HG02571 (cell line): ENCODE measurements at regions not wholly inside any gene's neighbourhood (a gene's known extent, or its start where the extent isn't known, plus 50 kb on each side); places are given as distances from the start of the nearest gene placed in this dataset.
"Not testable (repeated sequence)": the region's sequence is repeated elsewhere in the genome, so short reads cannot be mapped to it uniquely, and the experiment has no call there.

Experiments
- ATAC-seq: cut with Tn5 transposase; IDR thresholded peaks from one replicate; pipeline ENCODE4 v1.9.1; 2021; ENCODE audit warnings: mild to moderate bottlenecking, moderate library complexity; ENCODE audit not compliant: unreplicated experiment

DNA sequence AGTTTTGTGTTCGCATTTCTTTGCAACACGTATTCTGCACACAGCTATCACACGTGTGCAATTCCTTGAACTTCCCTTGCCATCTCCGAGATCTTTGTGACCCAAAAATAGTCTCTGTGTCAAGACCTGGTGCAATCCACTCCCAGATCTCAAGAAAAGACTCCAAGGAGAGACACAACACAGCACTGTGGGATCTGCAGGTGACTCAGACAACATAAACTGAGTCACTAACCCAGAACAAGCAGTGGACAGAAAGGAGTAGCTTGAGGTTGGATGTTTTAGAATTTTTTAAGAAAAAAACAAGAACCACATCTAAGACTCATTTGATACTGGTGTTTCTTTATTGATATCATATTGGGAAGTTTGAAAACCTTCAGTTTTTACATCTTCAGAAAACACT lies 396.9 kb downstream of the AGTPBP1 start:
- no peak for ATAC-seq

DNA sequence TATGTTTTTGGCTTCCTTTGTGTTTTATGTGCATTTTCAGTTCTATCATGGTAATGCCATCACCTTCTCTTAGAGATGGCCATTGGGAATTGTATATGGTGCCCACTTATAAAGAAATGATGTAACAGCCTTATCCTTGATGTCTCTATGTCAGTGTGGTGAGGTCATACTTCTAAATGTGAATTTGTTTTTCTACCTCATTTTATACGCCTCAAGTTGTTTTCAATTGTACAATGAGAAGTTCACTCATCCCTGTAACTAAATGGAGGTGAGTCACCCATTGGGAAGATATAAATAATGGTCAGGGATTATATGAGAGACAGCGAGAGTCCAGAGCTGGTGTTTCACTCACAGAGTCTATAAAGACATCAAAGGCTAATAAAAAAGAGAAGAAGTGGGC lies 402.4 kb downstream of the AGTPBP1 start:
- no peak for ATAC-seq

DNA sequence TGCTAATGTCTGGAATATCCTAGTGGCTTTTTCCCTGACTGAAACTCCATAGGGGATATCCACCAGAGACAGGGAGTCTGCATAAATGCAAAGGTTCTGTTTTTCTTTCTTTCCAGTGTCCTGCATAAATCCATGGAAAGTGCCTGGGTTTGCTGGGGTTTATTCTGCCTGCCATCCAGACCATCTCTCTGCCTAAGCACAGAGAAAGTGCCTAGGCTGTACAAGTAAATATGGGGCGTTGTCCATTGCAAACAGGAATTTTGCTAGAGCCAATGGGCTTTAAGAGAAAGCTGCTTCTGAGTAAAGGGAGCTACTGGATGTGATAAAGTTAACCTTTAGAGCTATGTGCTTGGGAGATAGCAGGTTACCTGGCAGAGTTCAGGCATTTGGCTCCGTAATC lies 407.5 kb downstream of the AGTPBP1 start:
- ATAC-seq = no peak

DNA sequence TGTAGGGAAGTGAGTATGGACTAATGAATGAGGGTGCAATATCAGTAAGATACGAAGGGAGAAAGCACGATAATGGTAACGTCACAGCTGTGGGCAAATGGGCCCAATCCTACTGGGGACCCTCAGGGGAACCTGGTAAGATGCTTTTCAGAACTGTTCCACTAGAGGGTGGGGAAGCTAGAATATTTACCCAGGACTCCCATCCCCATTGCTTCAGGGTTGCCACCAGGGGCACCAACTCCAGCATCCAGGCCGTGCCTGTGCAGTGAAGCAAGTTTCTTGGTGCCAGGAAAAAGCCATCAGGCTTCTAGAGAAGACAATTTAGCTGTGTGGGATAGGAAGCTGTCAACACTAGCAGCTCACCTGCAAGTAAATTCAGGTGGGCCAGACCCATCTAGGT lies 409.3 kb downstream of the AGTPBP1 start:
- no peak for ATAC-seq

DNA sequence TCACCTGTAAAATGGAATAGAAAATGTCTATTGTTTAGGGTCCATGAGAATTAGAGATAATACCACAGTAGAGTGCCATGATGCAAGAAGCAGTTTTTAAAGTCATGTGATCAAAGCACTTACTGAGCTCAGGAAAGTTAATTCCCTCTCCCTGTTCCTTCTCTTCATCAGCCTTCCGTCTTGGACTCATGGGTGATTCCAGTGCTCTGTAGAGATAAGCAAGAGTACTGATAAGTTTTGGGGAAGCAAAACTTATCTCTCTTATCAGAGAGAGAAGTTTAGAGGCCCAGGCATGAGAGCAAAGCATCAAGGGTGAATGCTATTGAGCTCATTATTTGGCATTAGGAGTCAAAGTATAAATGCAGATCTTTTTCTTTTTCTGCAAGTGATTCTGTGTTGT lies 410.1 kb downstream of the AGTPBP1 start:
- ATAC-seq = no peak

DNA sequence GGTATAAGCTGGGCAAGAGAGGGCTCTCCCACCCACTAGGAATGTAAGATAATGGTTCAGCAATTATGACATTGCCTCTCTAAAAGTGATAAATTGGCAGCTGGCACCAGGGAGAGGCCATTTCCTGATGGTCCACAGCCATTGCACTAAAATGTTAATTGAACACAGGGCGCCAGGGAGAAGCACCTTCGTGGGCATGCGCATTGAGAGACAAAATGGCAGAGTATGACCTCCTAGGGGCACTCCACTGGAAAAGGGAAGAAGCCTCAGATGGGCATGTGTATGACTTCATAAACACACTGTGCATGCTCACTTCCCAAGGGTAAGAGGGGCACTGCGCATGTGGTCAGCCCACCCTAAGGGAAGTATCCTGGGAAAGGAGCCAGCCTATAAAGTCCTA lies 419.2 kb downstream of the AGTPBP1 start:
- ATAC-seq = no peak

DNA sequence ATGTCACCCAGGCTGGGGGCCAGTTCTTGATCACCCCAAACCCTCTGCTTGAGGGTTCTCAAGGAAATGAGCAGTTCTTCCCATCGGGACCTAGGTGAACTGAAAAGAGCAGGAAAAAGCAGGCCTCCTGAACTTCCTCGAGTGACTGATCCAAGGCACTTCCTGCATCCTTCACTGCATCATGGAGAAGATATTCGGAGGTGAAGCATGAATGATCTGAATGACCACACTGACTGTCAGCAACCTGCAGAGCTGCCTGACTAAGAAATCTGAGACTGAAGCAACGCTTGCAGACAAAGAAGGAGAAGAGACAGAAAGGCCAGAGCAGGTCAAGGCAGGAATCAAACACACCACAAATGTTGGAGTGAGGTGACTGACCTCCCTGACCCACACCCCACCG lies 420.2 kb downstream of the AGTPBP1 start:
- no peak for ATAC-seq

DNA sequence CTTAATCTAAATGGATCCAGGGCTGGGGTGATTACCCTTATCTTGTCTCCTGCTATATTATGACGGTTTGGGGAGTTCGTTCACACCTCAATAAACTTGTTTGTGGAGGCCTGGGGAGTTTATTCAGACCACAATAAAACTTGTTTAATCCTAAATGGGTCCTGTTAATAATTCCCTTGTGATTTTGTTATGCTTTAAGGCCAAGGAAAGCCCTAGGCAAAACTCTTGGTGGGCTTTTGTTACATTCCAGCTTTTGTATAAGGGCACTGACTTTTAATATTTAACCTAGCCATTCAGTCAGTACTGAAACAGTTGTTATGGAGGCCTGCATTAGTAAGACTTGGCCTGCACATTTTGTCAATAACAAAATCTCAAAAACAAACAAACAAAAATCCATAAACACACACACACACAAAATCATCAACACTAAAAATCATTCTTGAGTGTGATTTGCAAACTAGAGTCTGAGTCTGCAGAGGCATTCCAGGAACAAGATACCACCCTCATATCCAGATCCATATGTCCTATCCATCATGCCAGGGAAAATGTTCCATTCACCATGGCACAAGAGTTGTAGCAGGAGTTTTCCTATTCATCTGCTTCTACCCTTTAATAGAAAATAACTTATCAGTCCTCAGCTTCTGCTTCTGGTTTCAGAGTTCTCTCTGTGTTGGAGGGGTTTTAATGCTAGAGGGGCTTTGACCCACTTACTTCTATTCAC lies 421.7 kb downstream of the AGTPBP1 start:
- ATAC-seq = no peak

DNA sequence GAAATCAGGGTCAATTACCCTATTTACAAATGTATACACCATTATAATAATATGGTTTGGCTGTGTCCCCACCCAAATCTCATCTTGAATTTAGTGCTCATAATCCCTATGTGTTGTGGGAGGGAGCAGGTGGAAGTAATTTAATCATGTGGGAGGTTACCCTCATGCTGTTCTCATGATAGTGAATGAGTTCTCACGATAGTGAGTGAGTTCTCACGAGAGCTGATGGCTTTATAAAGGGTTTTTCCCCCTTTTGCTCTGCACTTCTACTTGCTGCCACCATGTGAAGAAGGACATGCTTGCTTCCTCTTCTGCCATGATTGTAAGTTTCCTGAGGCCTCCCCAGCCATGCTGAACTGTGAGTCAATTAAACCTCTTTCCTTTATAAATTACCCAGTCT lies 426.2 kb downstream of the AGTPBP1 start:
- not testable (repeated sequence) for ATAC-seq

DNA sequence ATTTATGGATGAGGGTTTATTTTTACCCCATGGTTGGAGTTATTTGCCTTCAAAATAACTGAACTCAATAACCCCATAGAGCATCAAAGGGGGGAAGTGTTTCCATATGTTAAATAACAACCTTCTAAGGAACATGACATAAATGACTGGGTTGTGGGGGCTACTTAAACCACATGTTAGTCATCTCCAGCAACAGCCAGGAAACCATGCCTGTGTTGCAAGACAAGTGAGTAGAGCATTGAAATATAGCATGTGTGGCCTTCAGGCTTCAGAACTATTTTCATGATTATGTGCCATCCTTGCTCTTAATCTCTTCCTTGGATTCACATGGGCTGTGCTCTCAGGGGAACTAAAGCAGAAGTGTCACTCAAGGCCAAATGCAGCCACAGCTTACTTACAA lies 431.2 kb downstream of the AGTPBP1 start:
- no peak for ATAC-seq

DNA sequence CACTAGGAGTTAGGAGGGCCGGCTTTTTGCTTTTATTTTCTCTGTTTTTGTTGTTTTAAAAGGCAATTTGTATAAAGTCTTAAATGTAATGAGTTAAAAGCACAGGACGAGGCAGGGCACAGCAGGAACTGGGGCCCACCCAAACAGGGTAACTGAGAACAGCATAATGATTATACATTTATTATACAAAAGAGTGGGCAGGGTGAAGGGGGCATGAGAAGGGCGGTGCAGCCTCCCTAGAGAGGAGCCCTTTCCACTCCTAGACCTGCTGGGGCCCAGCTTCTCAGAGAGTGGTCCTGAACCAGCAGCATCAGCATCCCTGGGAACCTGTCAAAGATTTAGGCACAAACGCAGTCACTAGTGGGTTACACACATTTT lies 438.0 kb downstream of the AGTPBP1 start:
- no peak for ATAC-seq

DNA sequence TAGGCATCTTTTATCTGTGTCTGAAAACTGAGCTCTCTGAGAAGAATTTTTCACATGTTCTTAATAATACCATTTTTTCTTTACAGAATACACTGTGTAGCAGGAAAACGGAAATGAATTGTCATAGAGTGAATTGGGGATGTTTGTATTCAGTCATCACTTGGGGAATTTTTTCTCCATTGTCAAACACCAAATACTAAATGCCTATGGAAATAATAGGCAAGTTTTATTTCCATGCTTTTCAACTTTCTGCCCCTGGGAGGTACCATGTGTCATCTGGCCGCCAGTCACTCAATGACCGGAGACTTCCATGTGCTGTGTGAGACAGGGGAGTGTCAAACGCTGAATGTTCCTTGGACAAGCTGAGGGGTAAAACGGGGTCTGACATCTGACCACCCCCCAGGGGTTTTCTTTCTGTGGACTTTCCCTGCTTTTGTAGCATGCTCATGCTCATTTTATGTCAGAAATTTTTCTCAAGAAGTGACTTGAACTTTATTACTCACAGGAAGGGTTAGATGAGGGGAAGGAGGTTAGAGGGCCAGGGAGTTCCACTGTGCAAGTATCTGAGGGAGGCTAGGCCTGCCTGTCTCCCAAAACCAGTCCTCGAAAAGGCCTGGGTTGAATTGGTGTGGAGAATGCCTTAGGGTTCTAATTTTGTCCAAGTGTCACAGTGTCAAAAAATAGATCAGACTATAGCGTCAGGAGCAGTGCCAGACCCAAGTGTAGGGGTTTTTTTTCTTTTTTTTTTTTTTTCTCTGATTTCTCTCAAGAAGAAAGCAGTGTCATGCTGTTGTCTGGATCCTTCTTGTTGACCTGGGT lies 438.6 kb downstream of the AGTPBP1 start:
- no peak for ATAC-seq

DNA sequence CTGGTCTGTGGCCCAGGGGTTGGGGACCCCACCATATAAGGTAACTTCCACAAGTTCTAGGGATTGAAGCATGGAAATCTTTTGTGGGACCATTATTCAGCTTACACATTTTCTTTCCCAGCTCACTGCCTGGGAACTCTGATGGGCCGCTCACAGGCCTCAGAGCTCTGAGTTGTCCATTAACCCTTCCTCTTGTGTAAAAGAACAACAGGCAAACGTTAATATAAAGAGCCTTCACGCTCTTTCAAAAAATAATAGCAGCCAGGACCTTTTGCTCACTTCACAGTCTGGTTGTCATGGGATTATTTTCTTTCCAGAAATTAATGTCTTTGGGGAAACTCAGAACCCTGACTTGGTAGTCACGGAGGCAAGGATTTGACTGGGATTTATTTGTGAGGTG lies 443.3 kb downstream of the AGTPBP1 start:
- no peak for ATAC-seq

DNA sequence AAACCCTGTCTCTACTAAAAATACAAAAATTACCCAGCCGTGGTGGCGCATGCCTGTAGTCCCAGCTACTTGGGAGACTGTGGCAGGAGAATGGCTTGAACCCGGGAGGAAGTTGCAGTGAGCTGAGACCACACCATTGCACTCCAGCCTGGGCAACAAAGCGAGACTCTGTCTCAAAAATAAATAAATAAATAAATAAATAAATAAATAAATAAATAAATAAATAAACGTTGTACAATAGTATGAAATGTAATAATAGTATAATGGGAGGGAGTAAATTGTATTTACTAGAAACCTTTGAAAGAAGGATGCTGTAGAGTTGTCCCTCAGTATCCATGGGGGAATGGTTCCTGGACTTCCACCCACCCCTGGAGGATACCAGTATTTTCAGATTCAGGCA lies 446.5 kb downstream of the AGTPBP1 start:
- ATAC-seq = not testable (repeated sequence)

DNA sequence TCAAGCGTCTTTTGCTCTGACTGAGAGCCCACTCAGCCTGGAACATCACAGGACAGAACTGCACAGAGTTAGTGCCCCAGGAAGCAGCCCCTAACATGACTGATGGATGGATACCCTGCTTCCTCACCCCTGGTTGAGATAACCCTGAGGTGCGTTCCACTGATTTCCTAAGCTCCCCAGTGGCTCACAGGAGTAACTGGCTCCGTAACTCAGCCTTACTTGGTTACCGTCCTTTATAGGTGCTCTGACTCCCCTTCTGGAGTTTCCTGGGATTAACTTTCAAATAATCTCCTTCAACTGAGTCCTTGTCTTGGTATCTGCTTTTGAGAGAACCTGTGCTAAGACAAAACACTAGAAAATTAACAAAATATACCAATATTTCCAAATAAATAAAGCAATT lies 449.5 kb downstream of the AGTPBP1 start:
- ATAC-seq = no peak

DNA sequence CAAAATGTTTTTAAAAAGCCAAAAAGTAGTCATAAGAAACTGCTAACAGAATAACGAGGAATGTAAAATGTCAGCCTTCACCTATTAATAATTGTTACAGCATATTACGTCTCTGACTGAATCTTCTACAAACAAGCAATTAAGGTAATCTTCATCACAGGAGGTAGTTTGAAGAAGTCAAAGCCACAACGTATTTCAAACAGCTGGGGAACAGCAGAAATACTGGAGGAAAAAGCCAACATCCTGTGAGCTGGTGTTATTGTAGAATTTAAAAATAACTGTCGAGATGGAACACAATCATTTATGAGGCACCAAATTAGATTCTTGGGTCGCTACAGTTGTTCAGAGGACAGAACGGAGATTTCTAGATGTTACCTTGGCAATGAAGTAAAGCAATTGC lies 450.5 kb downstream of the AGTPBP1 start:
- ATAC-seq = no peak

DNA sequence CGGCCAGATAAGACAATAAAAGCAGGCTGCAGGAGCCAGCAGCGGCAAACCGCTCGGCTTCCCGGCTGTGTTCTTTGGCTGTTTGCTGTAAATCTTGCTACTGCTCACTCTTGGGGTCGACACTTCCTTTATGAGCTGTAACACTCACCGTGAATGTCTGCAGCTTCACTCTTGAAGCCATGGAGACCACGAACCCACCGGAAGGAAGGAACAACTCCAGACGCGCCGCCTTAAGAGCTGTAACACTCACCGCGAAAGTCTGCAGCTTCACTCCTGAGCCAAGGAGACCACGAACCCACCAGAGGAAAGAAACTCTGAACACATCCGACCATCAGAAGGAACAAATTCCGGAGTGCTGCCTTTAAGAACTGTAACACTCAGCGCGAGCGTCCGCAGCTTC lies 451.7 kb downstream of the AGTPBP1 start:
- ATAC-seq = no peak

DNA sequence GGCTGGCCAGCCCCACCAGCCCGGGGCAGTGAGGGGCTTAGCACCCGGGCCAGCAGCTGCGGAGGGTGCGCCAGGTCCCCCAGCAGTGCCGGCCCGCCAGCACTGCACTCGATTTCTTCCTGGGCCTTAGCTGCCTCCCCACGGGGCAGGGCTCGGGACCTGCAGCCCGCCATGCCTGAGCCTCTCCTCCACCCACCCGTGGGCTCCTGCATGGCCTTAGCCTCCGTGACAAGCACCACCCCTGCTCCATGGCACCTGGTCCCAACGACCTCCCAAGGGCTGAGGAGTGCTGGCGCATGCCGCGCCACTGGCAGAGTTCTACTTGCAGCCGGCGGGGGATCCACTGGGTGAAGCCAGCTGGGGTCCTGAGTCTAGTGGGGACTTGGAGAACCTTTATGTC lies 452.6 kb downstream of the AGTPBP1 start:
- ATAC-seq = no peak

DNA sequence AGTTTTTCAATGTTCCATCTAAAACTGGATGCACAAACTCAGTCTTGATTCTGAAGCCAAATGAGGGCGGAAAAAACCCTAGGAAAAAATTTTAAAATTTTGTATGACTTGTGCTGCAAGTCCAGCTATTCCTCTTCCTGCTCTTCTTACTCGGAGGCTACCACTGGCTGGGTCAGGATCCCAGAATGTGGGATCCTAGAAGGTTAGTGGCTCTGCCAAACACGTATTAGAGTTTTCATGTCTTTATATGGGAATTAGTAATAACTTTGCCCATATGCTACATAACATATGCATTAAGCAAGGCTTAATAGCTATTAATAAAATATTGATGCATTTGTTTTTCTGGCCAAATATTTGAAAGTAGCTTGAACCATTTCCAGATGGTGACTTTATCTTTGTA lies 458.3 kb downstream of the AGTPBP1 start:
- ATAC-seq = no peak

DNA sequence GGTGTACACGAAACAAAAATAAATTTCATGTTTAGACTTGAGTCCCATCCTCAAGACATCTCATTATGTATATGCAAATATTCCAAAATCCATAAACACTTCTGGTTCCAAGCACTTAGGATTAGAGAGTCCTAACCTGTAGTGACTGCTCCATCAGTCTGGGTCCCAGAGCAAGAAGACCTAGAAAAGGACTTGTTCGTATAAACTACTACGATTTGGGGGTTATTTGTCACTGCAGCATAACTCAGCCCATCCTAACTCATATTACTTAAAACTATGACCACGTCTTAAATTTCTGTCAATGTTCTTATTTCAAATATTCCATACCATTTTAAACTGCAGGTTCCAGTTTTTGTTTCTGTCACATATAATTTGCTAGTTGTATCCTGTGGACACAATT lies 463.0 kb downstream of the AGTPBP1 start:
- no peak for ATAC-seq

DNA sequence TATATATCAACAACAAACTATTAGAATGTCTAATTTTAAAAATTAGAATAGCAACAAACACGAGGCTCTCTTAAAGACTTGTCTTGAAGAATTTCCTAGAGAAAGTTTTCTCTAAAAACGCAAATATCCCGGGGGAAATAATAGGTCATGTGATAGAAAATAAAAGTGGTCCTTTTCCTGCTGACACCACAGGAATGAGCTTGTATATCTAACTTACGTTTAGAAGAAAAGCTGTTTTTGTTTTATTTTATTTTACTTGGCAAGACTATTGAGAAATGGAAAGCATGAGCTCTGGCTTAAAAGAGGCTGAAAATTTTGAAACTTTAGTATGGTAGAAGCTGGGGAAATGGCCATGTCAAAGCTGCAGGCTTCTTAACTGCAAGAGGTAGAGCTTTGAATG lies 465.0 kb downstream of the AGTPBP1 start:
- no peak for ATAC-seq

DNA sequence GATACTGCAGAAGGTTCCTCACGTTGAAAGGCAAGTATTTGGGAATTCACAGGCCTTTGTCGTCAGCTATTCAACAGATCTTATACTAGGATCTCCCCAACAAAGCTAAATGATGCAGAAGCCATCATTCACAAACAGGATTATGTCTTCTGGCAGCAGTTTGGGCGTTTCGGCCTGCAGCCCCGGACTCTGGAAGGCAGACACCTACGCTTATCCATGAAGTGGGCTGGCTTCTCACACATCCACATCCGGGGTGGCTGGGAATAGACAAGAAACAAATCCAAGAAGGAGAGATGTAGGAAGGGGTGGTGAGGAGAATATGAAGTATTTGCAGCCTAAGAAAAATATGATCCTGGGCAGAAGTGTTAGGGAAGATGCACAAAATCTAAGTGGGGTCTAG lies 471.9 kb downstream of the AGTPBP1 start:
- no peak for ATAC-seq

DNA sequence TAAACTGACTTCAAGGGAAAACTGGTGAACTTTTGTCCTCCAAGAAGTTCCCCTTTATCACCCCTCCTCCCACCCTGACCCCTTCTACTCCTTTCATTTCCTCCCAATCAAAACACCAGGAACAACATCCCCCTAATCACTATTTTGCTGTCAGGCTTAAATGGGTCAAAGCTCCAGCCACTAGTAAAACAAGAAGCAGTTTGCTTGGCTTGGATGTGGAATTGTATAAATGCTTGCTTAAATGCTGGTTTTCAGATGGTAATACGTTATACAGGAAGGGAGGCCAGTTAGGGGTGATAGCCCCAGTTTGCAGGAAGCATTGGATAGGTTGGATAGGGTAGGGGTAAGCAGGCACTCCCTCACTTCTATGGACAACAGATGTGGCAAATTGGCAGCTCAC lies 473.6 kb downstream of the AGTPBP1 start:
- ATAC-seq = no peak
